ENCODE measurements at regions not wholly inside any gene's neighbourhood (a gene's known extent, or its start where the extent isn't known, plus 50 kb on each side); places are given as distances from the start of the nearest gene placed in this dataset.
"Not testable (repeated sequence)": the region's sequence is repeated elsewhere in the genome, so short reads cannot be mapped to it uniquely, and the experiment has no call there.

GRCh38 chr5:101292199-101292598 is 389.1 kb upstream of the ST8SIA4 start:
- Mint-ChIP-seq H3K27ac (no peak overlapping the region), H3K4me1 (no peaks in the 10 kb centered on the region), H3K9me3 (peaks cover 6% of the 10 kb centered on the region), H3K36me3 (no peaks in the 10 kb centered on the region), H3K4me3 (no peak overlapping the region), H3K27me3 (ENCODE audit: low read depth) (no peaks in the 10 kb centered on the region)
- no peak for DNase-seq (ENCODE audit: low spot score in 2 of 2, unreplicated experiment in 2 of 2)
- TF ChIP-seq CTCF (IDR thresholded peaks at IDR 0.05; ENCODE audit: unreplicated experiment), result no peak

- H3K27ac Mint-ChIP-seq; H3K36me3 Mint-ChIP-seq; H3K4me3 Mint-ChIP-seq; DNase-seq (ENCODE audit: low spot score in 2 of 2, unreplicated experiment in 2 of 2); H3K27me3 Mint-ChIP-seq (ENCODE audit: low read depth); H3K4me1 Mint-ChIP-seq; H3K9me3 Mint-ChIP-seq: not testable (repeated sequence)
These were observed 387.7 kb upstream of the ST8SIA4 start for GRCh38 chr5:101290761-101291160.

GRCh38 chr5:101288633-101289032 is 385.6 kb upstream of the ST8SIA4 start:
- H3K27me3 Mint-ChIP-seq (ENCODE audit: low read depth), result no peaks in the 10 kb centered on the region
- H3K27ac Mint-ChIP-seq, result no peak overlapping the region
- H3K9me3 Mint-ChIP-seq, result peaks cover 6% of the 10 kb centered on the region
- TF ChIP-seq CTCF (IDR thresholded peaks at IDR 0.05; ENCODE audit: unreplicated experiment), result no peak
- H3K4me1 Mint-ChIP-seq, result no peaks in the 10 kb centered on the region
- H3K36me3 Mint-ChIP-seq, result no peaks in the 10 kb centered on the region
- no peak overlapping the region for H3K4me3 Mint-ChIP-seq
- no peak for DNase-seq (ENCODE audit: low spot score in 2 of 2, unreplicated experiment in 2 of 2)

- no peak for TF ChIP-seq CTCF (IDR thresholded peaks at IDR 0.05; ENCODE audit: unreplicated experiment)
- Mint-ChIP-seq H3K27ac (no peak overlapping the region), H3K27me3 (ENCODE audit: low read depth) (no peaks in the 10 kb centered on the region), H3K4me3 (no peak overlapping the region), H3K9me3 (no peaks in the 10 kb centered on the region), H3K36me3 (no peaks in the 10 kb centered on the region), H3K4me1 (no peaks in the 10 kb centered on the region)
- DNase-seq (ENCODE audit: low spot score in 2 of 2, unreplicated experiment in 2 of 2), result no peak
These were observed 381.8 kb upstream of the ST8SIA4 start for GRCh38 chr5:101284736-101285375.

- H3K27me3 Mint-ChIP-seq (ENCODE audit: low read depth); H3K27ac Mint-ChIP-seq; H3K9me3 Mint-ChIP-seq; H3K4me3 Mint-ChIP-seq; DNase-seq (ENCODE audit: low spot score in 2 of 2, unreplicated experiment in 2 of 2); H3K36me3 Mint-ChIP-seq; H3K4me1 Mint-ChIP-seq: not testable (repeated sequence)
These were observed 380.9 kb upstream of the ST8SIA4 start for GRCh38 chr5:101283938-101284337.

- TF ChIP-seq CTCF (IDR thresholded peaks at IDR 0.05; ENCODE audit: unreplicated experiment), result no peak
- Mint-ChIP-seq H3K36me3 (no peaks in the 10 kb centered on the region), H3K27ac (no peak overlapping the region), H3K4me3 (no peak overlapping the region), H3K4me1 (no peaks in the 10 kb centered on the region), H3K9me3 (no peaks in the 10 kb centered on the region), H3K27me3 (ENCODE audit: low read depth) (no peaks in the 10 kb centered on the region)
- no peak for DNase-seq (ENCODE audit: low spot score in 2 of 2, unreplicated experiment in 2 of 2)
These were observed 375.8 kb upstream of the ST8SIA4 start for GRCh38 chr5:101278917-101279316.

Measured in mesothelial cell of epicardium (in vitro differentiated cells).